Liver (tissue), 8 donors: ENCODE measurements at regions not wholly inside any gene's neighbourhood (a gene's known extent, or its start where the extent isn't known, plus 50 kb on each side); places are given as distances from the start of the nearest gene placed in this dataset.

Source experiments
- DNase-seq: peaks from one replicate; pipeline ENCODE4 v3.0.0-alpha.2; 2017; ENCODE audit warnings: low spot score
- H3K27ac ChIP-seq, 2 donors: one replicate each; pipeline ENCODE4 v1.7.0; 2013; ENCODE audit warnings: inconsistent platforms in 2 of 2, low read length in 2 of 2, control low read depth in 1 of 2, low read depth in 1 of 2, mild to moderate bottlenecking in 1 of 2
- H3K27me3 ChIP-seq, 4 donors: one replicate each; pipeline versions ENCODE4 v1.6.1 to v1.7.0; 2013; ENCODE audit warnings: low read length in 3 of 4, inconsistent platforms in 1 of 4, mild to moderate bottlenecking in 1 of 4, moderate library complexity in 1 of 4; ENCODE audit not compliant: control insufficient read depth in 4 of 4, insufficient read depth in 4 of 4
- H3K36me3 ChIP-seq, 4 donors: one replicate each; pipeline versions ENCODE4 v1.6.1 to v1.7.0; 2013; ENCODE audit warnings: low read length in 3 of 4, mild to moderate bottlenecking in 3 of 4, low read depth in 1 of 4, moderate library complexity in 1 of 4; ENCODE audit not compliant: control insufficient read depth in 4 of 4, insufficient read depth in 3 of 4
- H3K4me1 ChIP-seq, 4 donors: one replicate each; pipeline versions ENCODE4 v1.6.1 to v1.7.0; 2013; ENCODE audit warnings: low read length in 3 of 4, mild to moderate bottlenecking in 3 of 4, moderate library complexity in 1 of 4; ENCODE audit not compliant: control insufficient read depth in 4 of 4, insufficient read depth in 4 of 4
- H3K4me3 ChIP-seq, 3 donors: one replicate each; pipeline versions ENCODE4 v1.6.1 to v1.7.0; 2013; ENCODE audit warnings: low read length in 3 of 3, control low read depth in 1 of 3, low read depth in 1 of 3, mild to moderate bottlenecking in 1 of 3
- H3K9ac ChIP-seq, 2 donors: one replicate each; pipeline ENCODE4 v1.7.0; 2013; ENCODE audit warnings: low read length in 2 of 2, mild to moderate bottlenecking in 2 of 2, moderate library complexity in 2 of 2, control low read depth in 1 of 2, low read depth in 1 of 2
- H3K9me3 ChIP-seq, 4 donors: one replicate each; pipeline versions ENCODE4 v1.6.1 to v1.7.0; 2013; ENCODE audit warnings: low read length in 3 of 4; ENCODE audit not compliant: control insufficient read depth in 4 of 4
- ATF3 ChIP-seq: IDR thresholded peaks from 2 replicates; pipeline ENCODE4 v1.6.1; 2016; ENCODE audit warnings: antibody characterized with exemption
- CTCF ChIP-seq: fragments of 150-350 bp; IDR thresholded peaks from 2 replicates; pipeline ENCODE4 v1.5.1; 2017; ENCODE audit warnings: improper control_type of control experiment, low read depth, low read length; ENCODE audit not compliant: missing input control
- EGR1 ChIP-seq, 2 donors: IDR thresholded peaks; 2 replicates each; pipeline ENCODE4 v1.6.1; 2016 to 2018; ENCODE audit warnings: antibody characterized with exemption in 2 of 2, low read depth in 2 of 2
- FOXA1 ChIP-seq: IDR thresholded peaks from 2 replicates; pipeline ENCODE4 v1.6.1; 2016; ENCODE audit warnings: antibody characterized with exemption
- FOXA2 ChIP-seq: IDR thresholded peaks from 2 replicates; pipeline ENCODE4 v1.6.1; 2016; ENCODE audit warnings: antibody characterized with exemption
- GABPA ChIP-seq, 2 donors: IDR thresholded peaks in 1 of 2; conservative IDR thresholded peaks in 1 of 2; 2 replicates each; pipeline ENCODE4 v1.6.1; 2016; ENCODE audit warnings: antibody characterized with exemption in 2 of 2, mild to moderate bottlenecking in 1 of 2, moderate library complexity in 1 of 2
- HNF4A ChIP-seq, 2 donors: conservative IDR thresholded peaks; 2 replicates each; pipeline ENCODE4 v1.6.1; 2016; ENCODE audit warnings: antibody characterized with exemption in 2 of 2, mild to moderate bottlenecking in 2 of 2
- HNF4G ChIP-seq: IDR thresholded peaks from 2 replicates; pipeline ENCODE4 v1.6.1; 2016; ENCODE audit warnings: antibody characterized with exemption
- JUND ChIP-seq, 2 donors: IDR thresholded peaks; 2 replicates each; pipeline ENCODE4 v1.6.1; 2016; ENCODE audit warnings: antibody characterized with exemption in 2 of 2
- MAX ChIP-seq: IDR thresholded peaks from 2 replicates; pipeline ENCODE4 v1.6.1; 2016; ENCODE audit warnings: antibody characterized with exemption
- NR2F2 ChIP-seq: IDR thresholded peaks from 2 replicates; pipeline ENCODE4 v1.6.1; 2016; ENCODE audit warnings: antibody characterized with exemption
- RAD21 ChIP-seq, 2 donors: IDR thresholded peaks; 2 replicates each; pipeline ENCODE4 v1.6.1; 2016; ENCODE audit warnings: antibody characterized with exemption in 2 of 2, mild to moderate bottlenecking in 2 of 2
- REST ChIP-seq: IDR thresholded peaks from 2 replicates; pipeline ENCODE4 v1.6.1; 2016; ENCODE audit warnings: antibody characterized with exemption, mild to moderate bottlenecking
- RXRA ChIP-seq, 2 donors: IDR thresholded peaks; 2 replicates each; pipeline ENCODE4 v1.6.1; 2017 to 2018; ENCODE audit warnings: antibody characterized with exemption in 2 of 2, mild to moderate bottlenecking in 1 of 2
- SP1 ChIP-seq: IDR thresholded peaks from 2 replicates; pipeline ENCODE4 v1.6.1; 2018; ENCODE audit warnings: antibody characterized with exemption, mild to moderate bottlenecking
- TAF1 ChIP-seq: conservative IDR thresholded peaks from 2 replicates; pipeline ENCODE4 v1.6.1; 2016; ENCODE audit warnings: antibody characterized with exemption, mild to moderate bottlenecking
- YY1 ChIP-seq: IDR thresholded peaks from 2 replicates; pipeline ENCODE4 v1.6.1; 2016; ENCODE audit warnings: antibody characterized with exemption, mild to moderate bottlenecking
- ZBTB33 ChIP-seq: IDR thresholded peaks from 2 replicates; pipeline ENCODE4 v1.6.1; 2016; ENCODE audit warnings: antibody characterized with exemption
- WGBS: extraction: QIAGEN DNeasy Blood & Tissue Kit; methylation state at CpG from one replicate; pipeline ENCODE4 v1.1.7; 2013; 5-methylcytosine and 5-hydroxymethylcytosine counted together
- donor health status: healthy.
- donor health status: healthy.
- donor health status: healthy.
- donor health status: healthy.
- donor health status: healthy.

- TF ChIP-seq CTCF (no peak), ZBTB33 (no peak), REST (no peak), TAF1 (no peak), GABPA (IDR thresholded peaks at IDR 0.05 in 1 of 2, conservative IDR thresholded peaks at IDR 0.05 in 1 of 2) (no peak), RAD21 (IDR thresholded peaks at IDR 0.05) (no peak), EGR1 (IDR thresholded peaks at IDR 0.05; ENCODE audit: low read depth in 2 of 2) (no peak), RXRA (IDR thresholded peaks at IDR 0.05) (no peak), SP1 (no peak), YY1 (no peak), ATF3 (no peak), JUND (IDR thresholded peaks at IDR 0.05) (no peak), HNF4G (no peak), MAX (no peak), HNF4A (conservative IDR thresholded peaks at IDR 0.05) (no peak), FOXA1 (no peak), NR2F2 (no peak), FOXA2 (no peak)
- Histone ChIP-seq H3K27me3 (no peaks in the 10 kb centered on the region), H3K36me3 (no peaks in the 10 kb centered on the region), H3K9ac (no peak overlapping the region), H3K27ac (no peak overlapping the region), H3K9me3 (no peaks in the 10 kb centered on the region), H3K4me1 (no peaks in the 10 kb centered on the region), H3K4me3 (no peak overlapping the region)
- WGBS: 59% methylated on average over 3 of the region's 3 CpGs
- no peak for DNase-seq
Measured at GRCh38 chr3:153973722-153974265, 147.4 kb upstream of the ARHGEF26 start.
